ENCODE measurements at regions not wholly inside any gene's neighbourhood (a gene's known extent, or its start where the extent isn't known, plus 50 kb on each side); places are given as distances from the start of the nearest gene placed in this dataset.
A peak's percentile ranks its signal among the peaks of the same experiment; 100 is the strongest.
"Not testable (repeated sequence)": the region's sequence is repeated elsewhere in the genome, so short reads cannot be mapped to it uniquely, and the experiment has no call there.

DNA sequence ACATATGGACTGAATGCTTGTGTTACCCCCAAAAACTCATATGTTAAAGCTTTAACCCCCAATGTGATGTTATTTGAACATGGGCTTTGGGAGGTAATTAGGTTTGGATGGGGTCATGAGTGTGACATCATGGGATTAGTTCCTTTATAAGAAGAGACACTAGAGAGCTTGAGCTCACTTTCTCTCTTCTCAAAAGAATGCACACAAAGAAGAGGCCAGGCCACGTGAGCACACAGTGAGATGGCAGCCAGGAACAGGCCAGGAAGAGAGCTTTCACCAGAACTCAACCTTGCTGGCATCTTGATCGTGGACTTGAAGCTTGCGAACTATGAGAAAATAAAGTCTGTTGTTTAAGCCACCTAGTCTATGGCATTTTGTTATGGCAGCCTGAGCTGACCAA, 360.6 kb downstream of the NR2F1-AS1 start:
- no peak for DNase-seq

- no peak for DNase-seq
Measured at GRCh38 chr5:93219641-93220145, 361.3 kb downstream of the NR2F1-AS1 start.

DNA sequence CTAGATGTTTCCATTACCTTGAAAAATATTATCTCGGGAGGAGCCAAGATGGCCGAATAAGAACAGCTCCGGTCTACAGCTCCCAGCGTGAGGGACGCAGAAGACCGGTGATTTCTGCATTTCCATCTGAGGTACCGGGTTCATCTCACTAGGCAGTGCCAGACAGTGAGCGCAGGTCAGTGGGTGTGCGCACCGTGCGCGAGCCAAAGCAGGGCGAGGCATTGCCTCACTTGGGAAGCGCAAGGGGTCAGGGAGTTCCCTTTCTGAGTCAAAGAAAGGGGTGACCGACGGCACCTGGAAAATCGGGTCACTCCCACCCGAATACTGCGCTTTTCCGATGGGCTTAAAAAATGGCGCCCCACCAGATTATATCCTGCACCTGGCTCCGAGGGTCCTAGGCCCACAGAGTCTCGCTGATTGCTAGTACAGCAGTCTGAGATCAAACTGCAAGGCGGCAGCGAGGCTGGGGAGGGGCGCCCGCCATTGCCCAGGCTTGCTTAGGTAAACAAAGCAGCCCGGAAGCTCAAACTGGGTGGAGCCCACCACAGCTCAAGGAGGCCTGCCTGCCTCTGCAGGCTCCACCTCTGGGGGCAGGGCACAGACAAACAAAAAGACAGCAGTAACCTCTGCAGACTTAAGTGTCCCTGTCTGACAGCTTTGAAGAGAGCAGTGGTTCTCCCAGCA, 367.8 kb downstream of the NR2F1-AS1 start:
- not testable (repeated sequence) for DNase-seq

GRCh38 chr5:93209476-93209875, 371.5 kb downstream of the NR2F1-AS1 start:
- no peak for DNase-seq

GRCh38 chr5:93208141-93208751, 372.8 kb downstream of the NR2F1-AS1 start:
- no peak for DNase-seq

GRCh38 chr5:93206203-93206602, 374.8 kb downstream of the NR2F1-AS1 start:
- no peak for DNase-seq

DNA sequence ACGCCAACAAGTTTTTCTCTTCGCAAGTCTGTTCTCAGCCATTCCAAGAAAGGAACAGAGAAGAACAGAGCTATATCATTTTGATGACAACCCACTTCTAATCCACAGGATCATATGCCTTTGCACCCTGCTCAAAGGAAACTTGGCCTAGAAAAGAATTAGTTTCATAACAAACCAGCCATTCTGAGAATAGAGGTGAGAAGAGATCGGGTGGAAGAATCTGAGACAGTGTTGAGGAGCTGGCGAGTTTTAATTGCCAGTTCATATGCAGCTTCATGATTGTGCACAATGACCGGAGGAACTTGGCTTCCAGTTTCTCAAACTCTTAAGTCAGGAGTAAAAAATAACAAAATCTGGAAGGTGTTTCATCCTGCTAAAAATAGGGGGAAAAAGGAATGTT, 380.0 kb downstream of the NR2F1-AS1 start:
- no peak for DNase-seq

DNA sequence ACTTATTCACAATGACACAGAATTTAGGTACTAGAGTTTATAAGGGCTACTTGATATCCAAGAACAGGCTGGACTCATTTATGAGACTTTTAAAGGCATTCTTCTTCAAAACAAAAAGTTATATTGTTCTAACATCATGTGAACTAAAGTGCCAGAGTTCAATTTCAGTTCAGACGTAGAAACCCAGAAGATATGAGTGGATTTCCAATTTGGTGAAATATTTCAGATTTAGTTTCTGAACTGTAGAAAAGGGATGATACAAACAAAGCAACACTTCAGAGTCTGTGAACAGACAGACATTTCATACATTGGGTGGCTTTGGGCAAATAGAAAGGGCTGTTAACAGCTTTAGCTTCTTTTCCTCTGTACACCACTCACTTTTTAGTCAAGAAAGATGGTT, 384.0 kb downstream of the NR2F1-AS1 start:
- no peak for DNase-seq

GRCh38 chr5:93193431-93194347, 387.3 kb downstream of the NR2F1-AS1 start:
- DNase-seq = no peak

DNA sequence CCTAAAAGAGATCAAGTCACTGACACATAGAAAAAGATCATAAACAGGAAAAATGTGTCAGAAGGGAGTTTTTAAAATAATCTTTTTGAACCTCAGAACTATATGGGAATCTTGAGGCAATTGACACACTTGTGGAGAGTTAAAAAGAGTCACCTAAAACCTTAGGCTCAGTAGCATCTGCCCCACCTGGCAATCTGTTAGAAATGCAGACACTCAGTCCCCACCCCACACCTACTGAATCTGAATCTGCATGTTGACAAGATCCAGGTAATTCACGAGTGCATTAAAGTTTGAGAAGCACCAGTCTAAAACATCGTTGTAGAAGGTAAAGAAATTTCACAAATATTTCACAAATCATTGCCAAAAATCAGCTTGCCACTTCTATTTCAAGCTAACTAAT, 388.3 kb downstream of the NR2F1-AS1 start:
- no peak for DNase-seq

DNA sequence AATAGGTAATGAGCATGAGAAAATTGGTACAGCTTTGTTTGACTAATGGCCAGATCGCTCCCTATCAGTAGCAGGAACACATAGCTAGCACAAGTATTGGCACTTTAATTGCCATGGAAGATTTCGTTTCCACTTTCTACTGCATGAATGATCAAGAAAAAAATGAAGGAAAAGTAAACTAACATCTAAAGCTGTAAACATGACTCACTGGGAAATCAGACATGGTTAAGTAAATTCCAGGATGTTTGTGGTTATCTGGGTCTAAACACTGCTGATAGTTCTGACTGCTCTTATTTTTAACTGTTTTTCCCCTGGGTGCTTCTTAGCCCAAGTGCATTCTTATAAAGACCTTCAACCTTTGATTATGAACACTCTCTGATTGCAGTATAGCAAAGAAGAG, 388.9 kb downstream of the NR2F1-AS1 start:
- no peak for DNase-seq

DNA sequence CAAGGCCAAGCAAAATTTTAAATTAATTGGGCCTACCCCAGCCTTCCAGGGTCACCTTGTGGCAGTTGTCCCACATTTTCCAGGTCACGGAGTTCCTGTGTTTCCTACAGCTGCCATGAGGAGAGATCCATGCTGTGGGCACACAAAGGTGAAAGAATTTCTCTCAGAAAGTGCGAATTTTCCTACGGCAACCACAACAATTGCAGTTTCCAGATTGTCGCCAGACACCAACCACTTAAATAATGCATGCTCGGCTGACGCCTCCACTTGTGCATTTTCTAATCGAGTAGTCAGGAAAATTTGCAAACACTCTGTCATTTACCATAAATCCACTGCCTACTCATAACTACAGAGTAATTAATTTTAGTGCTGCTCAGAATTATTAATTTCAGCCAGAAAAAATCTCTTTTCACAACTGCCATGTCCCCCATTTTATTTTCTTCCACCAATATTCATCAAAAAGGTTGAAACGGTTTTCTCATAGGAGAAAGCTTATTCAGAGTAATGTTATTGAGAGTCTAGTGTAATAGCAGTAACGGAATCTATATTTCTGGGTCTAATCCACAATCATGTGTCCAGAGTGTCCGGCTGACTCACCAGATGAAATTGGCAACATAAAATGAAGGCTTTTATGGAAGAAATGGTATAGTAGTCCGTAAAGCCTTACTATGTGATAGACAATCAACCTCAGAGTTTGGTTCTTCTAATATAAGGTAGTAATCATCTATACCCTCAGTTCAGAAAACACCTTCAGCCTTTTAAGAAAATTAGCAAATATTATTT, 389.8 kb downstream of the NR2F1-AS1 start:
- DNase-seq = no peak

- DNase-seq = no peak
Measured at GRCh38 chr5:93189707-93190120, 391.3 kb downstream of the NR2F1-AS1 start.

DNA sequence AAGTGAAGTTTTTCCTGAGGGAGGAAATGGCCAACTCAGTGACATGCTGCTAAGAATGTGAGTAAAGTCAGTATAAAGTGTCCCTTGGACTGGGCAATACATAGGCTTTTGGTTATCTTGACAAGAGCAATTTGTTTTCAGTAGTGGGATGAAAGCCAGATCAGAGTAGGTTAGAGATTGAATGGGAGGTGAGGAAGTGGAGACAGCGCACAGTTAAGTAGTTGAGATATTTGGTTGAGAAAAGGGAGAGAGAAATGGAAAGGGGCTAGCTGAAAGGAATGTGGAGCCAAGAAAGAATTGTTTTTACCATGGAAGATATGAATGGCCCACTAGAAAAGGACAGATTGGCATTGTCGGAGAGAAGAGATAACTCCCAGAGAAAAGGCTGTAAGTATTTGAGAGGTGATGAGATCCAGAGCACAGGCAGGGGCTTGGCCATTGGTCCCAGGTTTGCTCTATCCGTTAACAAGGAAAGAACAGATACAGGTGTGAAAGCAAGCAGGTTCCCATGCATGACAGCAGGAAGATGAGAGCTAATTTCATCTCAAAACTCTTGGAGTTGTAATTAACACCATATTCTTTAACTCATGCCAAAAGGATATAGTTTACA, 392.0 kb downstream of the NR2F1-AS1 start:
- no peak for DNase-seq

DNA sequence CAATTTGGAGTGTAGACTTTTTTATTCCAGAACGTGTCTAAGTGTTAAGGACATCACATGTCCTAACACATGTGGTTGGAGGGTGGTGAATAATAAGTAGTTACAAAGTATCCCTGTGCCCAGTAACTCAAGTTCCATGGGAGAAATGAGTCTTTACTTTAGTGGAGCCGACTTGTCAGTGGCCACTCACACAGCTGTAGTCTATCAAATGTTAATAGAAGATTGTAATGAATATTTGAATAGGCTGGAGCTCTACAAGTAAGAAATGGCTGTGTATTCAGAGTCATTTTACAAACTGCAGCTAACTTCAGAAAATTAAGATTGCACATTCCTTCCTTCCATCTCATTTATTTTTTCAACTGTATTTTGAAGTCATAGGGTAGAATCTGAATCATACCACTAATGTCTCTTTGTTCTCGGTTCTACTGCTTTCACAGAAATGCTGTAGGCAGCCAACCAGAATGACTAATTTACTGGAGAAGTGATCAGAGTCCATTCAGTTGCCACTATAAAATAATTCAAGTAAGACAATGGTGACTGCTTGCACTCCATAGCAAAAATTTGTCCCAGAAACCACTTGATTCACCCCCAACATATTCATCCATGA, 394.8 kb downstream of the NR2F1-AS1 start:
- DNase-seq = no peak

GRCh38 chr5:93184041-93184440, 397.0 kb downstream of the NR2F1-AS1 start:
- DNase-seq = peak; percentile 53

GRCh38 chr5:93179466-93179865, 401.6 kb downstream of the NR2F1-AS1 start:
- no peak for DNase-seq

GRCh38 chr5:93174930-93175329, 406.1 kb downstream of the NR2F1-AS1 start:
- no peak for DNase-seq

DNA sequence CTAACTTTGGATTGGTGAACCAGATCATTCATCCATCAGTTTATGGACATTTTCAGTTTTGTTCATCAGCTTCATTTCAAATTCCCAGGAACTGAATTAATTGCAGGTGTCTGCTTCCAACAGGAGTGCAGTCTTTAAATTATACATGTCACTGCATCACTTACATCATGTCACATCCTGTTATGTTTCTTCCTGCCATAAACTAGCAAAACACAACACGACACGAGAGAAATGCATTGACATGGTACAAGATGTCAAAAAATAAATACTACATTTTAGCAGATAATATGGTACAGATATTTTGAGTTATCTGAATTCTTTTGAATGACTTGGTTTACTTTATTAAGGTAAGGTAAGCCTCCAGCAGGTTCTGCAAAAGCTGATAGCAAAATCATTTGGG, 415.5 kb downstream of the NR2F1-AS1 start:
- DNase-seq = no peak

DNA sequence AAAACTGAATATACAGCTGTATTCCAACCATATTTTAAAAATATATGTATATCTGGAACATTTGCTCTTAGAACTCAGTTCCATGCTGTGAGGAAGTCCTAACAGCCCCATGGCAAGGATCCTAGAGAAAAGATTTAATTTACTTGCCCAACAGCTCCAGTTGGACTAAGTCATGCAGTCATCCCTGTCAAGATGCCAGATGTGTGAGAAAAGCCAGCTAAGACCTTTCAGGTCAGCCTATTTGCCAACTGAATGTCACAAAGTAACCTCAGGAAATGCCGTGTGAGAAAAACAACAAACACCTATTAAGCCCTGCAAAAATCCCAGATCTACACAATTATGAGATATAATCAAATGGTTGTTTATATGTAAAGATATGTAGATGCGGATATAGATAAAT, 416.3 kb downstream of the NR2F1-AS1 start:
- DNase-seq = no peak
